K562 (cell line): ENCODE measurements at regions not wholly inside any gene's neighbourhood (a gene's known extent, or its start where the extent isn't known, plus 50 kb on each side); places are given as distances from the start of the nearest gene placed in this dataset.

Experiments used
- ATAC-seq: fragments of 200-7000 bp; cut with Tn5 transposase; 3 replicates; pipeline ENCODE4 v1.9.1; 2020; ENCODE audit warnings: moderate library complexity
- BruUV-seq: library from RNA; stranded (reverse); fragments of 400-500 nt; replicated peaks from 2 replicates; lab custom pipeline; 2021; lab: Mats Ljungman, UMichigan
- CTCF ChIA-PET: fragments of 300-600 bp; formaldehyde crosslinking; extraction: SDS; loops from one replicate; lab custom pipeline; 2021; ENCODE audit warnings: low intra/inter-chr PET ratio; lab: Yijun Ruan, JAX
- POLR2A ChIA-PET: fragments of 300-600, 350-650 bp; sonication (Branson Sonifier 250); formaldehyde crosslinking; extraction: SDS; loops from one replicate; lab custom pipeline; 2021; ENCODE audit warnings: antibody characterized with exemption, inconsistent platforms; lab: Yijun Ruan, JAX
- DNase-seq, 4 experiments: peaks; one replicate each; pipeline versions ENCODE4 v3.0.0 to v3.0.0-alpha.2; 2011 to 2018; ENCODE audit warnings: low spot score in 3 of 4, mixed read lengths in 3 of 4; ENCODE audit errors: extremely low read depth in 1 of 4
- FAIRE-seq: peaks from 2 replicates; lab custom pipeline; 2011; peaks lifted over from hg19 to GRCh38; lab: Jason Lieb, UNC
- H2AFZ ChIP-seq: 2 replicates; pipeline ENCODE4 v1.6.0; 2011; ENCODE audit warnings: low read depth, low read length, control low read depth, inconsistent platforms
- H3K27ac ChIP-seq: fragments of 200-600 bp; 3 replicates; pipeline ENCODE4 v1.8.0; 2011; ENCODE audit warnings: low read depth, mild to moderate bottlenecking, control low read depth, inconsistent platforms, low read length, moderate library complexity, mixed read lengths; ENCODE audit errors: extremely low read depth
- H3K27me3 ChIP-seq, 2 experiments: fragments of 300-600 bp in 1 of 2; 2 replicates in 1 of 2; 3 replicates in 1 of 2; pipeline versions ENCODE4 v1.6.0 to v1.8.0; 2011; ENCODE audit warnings: inconsistent platforms in 2 of 2, low read length in 2 of 2, mild to moderate bottlenecking in 1 of 2, mixed read lengths in 1 of 2, moderate library complexity in 1 of 2; ENCODE audit not compliant: control insufficient read depth in 2 of 2, insufficient read depth in 2 of 2
- H3K36me3 ChIP-seq: fragments of 300-600 bp; 3 replicates; pipeline ENCODE4 v1.8.0; 2011; ENCODE audit warnings: mild to moderate bottlenecking, low read length, inconsistent platforms; ENCODE audit not compliant: control insufficient read depth, insufficient read depth
- H3K4me1 ChIP-seq, 2 experiments: fragments of 200-600 bp in 1 of 2; replicated peaks in 1 of 2; 2 replicates in 1 of 2; 3 replicates in 1 of 2; pipeline versions ENCODE4 v1.5.1 to v1.8.0; 2011; ENCODE audit warnings: inconsistent platforms in 2 of 2, low read length in 2 of 2, mild to moderate bottlenecking in 1 of 2, mixed read lengths in 1 of 2, moderate library complexity in 1 of 2; ENCODE audit not compliant: control insufficient read depth in 2 of 2, insufficient read depth in 2 of 2
- H3K4me2 ChIP-seq: 2 replicates; pipeline ENCODE4 v1.6.1; 2011; ENCODE audit warnings: low read length, control low read depth, inconsistent platforms, mixed read lengths; ENCODE audit not compliant: insufficient read depth
- H3K4me3 ChIP-seq: fragments of 200-600 bp; sonication (generic), shearing (Covaris generic); 2 replicates; pipeline ENCODE4 v1.5.1; 2016; ENCODE audit warnings: control low read depth, inconsistent platforms
- H3K79me2 ChIP-seq: fragments of 200-600 bp; 3 replicates; pipeline ENCODE4 v1.8.0; 2011; ENCODE audit warnings: low read length, inconsistent platforms; ENCODE audit not compliant: control insufficient read depth, insufficient read depth
- H3K9ac ChIP-seq, 2 experiments: 2 replicates each; pipeline versions ENCODE4 v1.6.0 to v1.6.1; 2011; ENCODE audit warnings: low read depth in 2 of 2, low read length in 2 of 2, control low read depth in 1 of 2, inconsistent platforms in 1 of 2, mild to moderate bottlenecking in 1 of 2, mixed read lengths in 1 of 2; ENCODE audit not compliant: insufficient read depth in 1 of 2
- H3K9me1 ChIP-seq: one replicate; pipeline ENCODE4 v1.6.0; 2011; ENCODE audit warnings: inconsistent platforms, mild to moderate bottlenecking, low read length, moderate library complexity; ENCODE audit not compliant: control insufficient read depth, insufficient read depth
- H3K9me3 ChIP-seq: replicated peaks from 2 replicates; pipeline ENCODE4 v1.5.1; 2011; ENCODE audit warnings: low read depth, low read length, inconsistent platforms; ENCODE audit not compliant: control insufficient read depth, insufficient read depth
- H4K20me1 ChIP-seq: replicated peaks from 2 replicates; pipeline ENCODE4 v1.6.1; 2011; ENCODE audit warnings: low read length, inconsistent platforms, mixed read lengths; ENCODE audit not compliant: control insufficient read depth, insufficient read depth
- CTCF ChIP-seq, 3 experiments: IDR thresholded peaks in 2 of 3; conservative IDR thresholded peaks in 1 of 3; 2 replicates each; pipeline ENCODE4 v1.5.1; 2011 to 2012; ENCODE audit warnings: low read length in 3 of 3, mild to moderate bottlenecking in 3 of 3, control low read depth in 2 of 3, improper control_type of control experiment in 1 of 3, inconsistent platforms in 1 of 3, low read depth in 1 of 3, mixed read lengths in 1 of 3, moderate library complexity in 1 of 3; ENCODE audit not compliant: insufficient read depth in 2 of 3
- SPI1 ChIP-seq: IDR thresholded peaks from 2 replicates; pipeline ENCODE4 v1.6.1; 2011; ENCODE audit warnings: low read depth, low read length, control low read depth, borderline replicate concordance
- ZNF609 ChIP-seq: sonication (generic); formaldehyde crosslinking; IDR thresholded peaks from 2 replicates; pipeline ENCODE4 v1.8.1; 2023; ENCODE audit warnings: missing genetic modification reagents, mild to moderate bottlenecking, borderline replicate concordance
- WGBS: fragments of 100-300 bp; shearing (Covaris generic); methylation state at CpG from one replicate; pipeline ENCODE4 v1.1.6; 2016; ENCODE audit warnings: low coverage, mixed read lengths; ENCODE audit not compliant: insufficient coverage; ENCODE audit errors: missing lambda C conversion rate; 5-methylcytosine and 5-hydroxymethylcytosine counted together
- in situ Hi-C: fragments of 300-500 bp; cut with MboI; formaldehyde crosslinking; loops from 4 replicates; pipeline ENCODE4 v1.15.0; 2018; ENCODE audit warnings: inconsistent platforms, mixed read lengths
- intact Hi-C: fragments of 100-400 bp; cut with micrococcal nuclease; formaldehyde crosslinking; loops from 2 replicates; pipeline ENCODE4 v1.14.2; 2022

- TF ChIP-seq CTCF (IDR thresholded peaks at IDR 0.05 in 2 of 3, conservative IDR thresholded peaks at IDR 0.05 in 1 of 3; ENCODE audit: insufficient read depth in 2 of 3, low read depth in 1 of 3, low read length in 3 of 3) = peak; percentile 48 to 80 (median 61); a peak in 5 of 6 replicates
These were observed 89.9 kb upstream of the GNAQ start (continued) for GRCh38 chr9:78121488-78121887.

- Histone ChIP-seq H3K79me2 (no peaks in the 10 kb centered on the region), H3K4me2 (no peak overlapping the region), H4K20me1 (no peaks in the 10 kb centered on the region), H3K4me1 (no peaks in the 10 kb centered on the region), H3K36me3 (no peaks in the 10 kb centered on the region), H2AFZ (no peak overlapping the region), H3K4me3 (no peak overlapping the region), H3K9me1 (no peaks in the 10 kb centered on the region), H3K9ac (no peak overlapping the region), H3K27ac (no peak overlapping the region), H3K27me3 (no peaks in the 10 kb centered on the region), H3K9me3 (no peaks in the 10 kb centered on the region)
- intact Hi-C loops (no loop called here), in situ Hi-C loops (loop anchor here (10.0 kb wide), 1 partner anchor 144 kb away; no protein-coding TSS in a partner anchor)
- ATAC-seq (no peak), DNase-seq (no peak), FAIRE-seq (no peak)
- POLR2A ChIA-PET = no interaction called here
- WGBS = 0% methylated on average over 2 of the region's 2 CpGs
- TF ChIP-seq ZNF609 (CRISPR knock-in tag) (no peak), SPI1 (peak; percentile 29; the same call in 1 of the 2 replicates)
- no TSS peak for BruUV-seq
- CTCF ChIA-PET = interaction anchor here (0.6 kb wide), 1 partner anchor 582 kb away, joined by 3 read pairs; no protein-coding TSS in a partner anchor
These were observed 87.3 kb upstream of the GNAQ start for GRCh38 chr9:78118742-78119473.
